HEK293 (cell line): ENCODE measurements at regions not wholly inside any gene's neighbourhood (a gene's known extent, or its start where the extent isn't known, plus 50 kb on each side); places are given as distances from the start of the nearest gene placed in this dataset.

Source experiments
- CTCF ChIA-PET: fragments of 350-600 bp; formaldehyde crosslinking; extraction: SDS; loops from one replicate; lab custom pipeline; 2021; ENCODE audit warnings: antibody characterized with exemption; lab: Yijun Ruan, JAX
- POLR2A ChIA-PET: fragments of 300-600 bp; formaldehyde crosslinking; extraction: SDS; loops from one replicate; lab custom pipeline; 2020; ENCODE audit warnings: antibody characterized with exemption, inconsistent platforms; lab: Yijun Ruan, JAX
- H3K27ac ChIP-seq: fragments of 200-500 bp; sonication (Bioruptor generic); 2 replicates; pipeline ENCODE4 v1.5.1; 2014; ENCODE audit warnings: low read depth, low read length, control low read depth, inconsistent platforms; ENCODE audit errors: extremely low read depth
- H3K36me3 ChIP-seq, 2 experiments: fragments of 200-500 bp in 1 of 2; sonication (Bioruptor generic) in 1 of 2; 1 replicate in 1 of 2; 2 replicates in 1 of 2; pipeline ENCODE4 v1.5.1; 2014 to 2017; ENCODE audit warnings: inconsistent platforms in 2 of 2, low read length in 2 of 2; ENCODE audit not compliant: control insufficient read depth in 2 of 2, insufficient read depth in 1 of 2
- H3K4me1 ChIP-seq: fragments of 200-500 bp; sonication (Bioruptor generic); 2 replicates; pipeline ENCODE4 v1.5.1; 2014; ENCODE audit warnings: mild to moderate bottlenecking, low read length, inconsistent platforms; ENCODE audit not compliant: control insufficient read depth, insufficient read depth
- H3K4me3 ChIP-seq: 2 replicates; pipeline ENCODE4 v1.5.1; 2011; ENCODE audit warnings: low read depth, mild to moderate bottlenecking, control low read depth, low read length, moderate library complexity
- H3K9me3 ChIP-seq: fragments of 200-500 bp; sonication (Bioruptor generic); 2 replicates; pipeline ENCODE4 v1.5.1; 2014; ENCODE audit warnings: low read depth, low read length, inconsistent platforms; ENCODE audit not compliant: control insufficient read depth, insufficient read depth
- EGR2 ChIP-seq: fragments of 450-650 bp; formaldehyde crosslinking; IDR thresholded peaks from 2 replicates; pipeline ENCODE4 v1.5.1; 2016; ENCODE audit warnings: low read depth, missing biosample characterization, missing genetic modification characterization
- OSR2 ChIP-seq: fragments of 450-650 bp; formaldehyde crosslinking; IDR thresholded peaks from 2 replicates; pipeline ENCODE4 v1.5.1; 2016; ENCODE audit warnings: missing biosample characterization, missing genetic modification characterization
- PATZ1 ChIP-seq: fragments of 450-650 bp; formaldehyde crosslinking; IDR thresholded peaks from 2 replicates; pipeline ENCODE4 v1.5.1; 2016; ENCODE audit warnings: missing biosample characterization, missing genetic modification characterization
- RBAK ChIP-seq: fragments of 450-650 bp; formaldehyde crosslinking; IDR thresholded peaks from 2 replicates; pipeline ENCODE4 v1.5.1; 2016; ENCODE audit warnings: missing biosample characterization, missing genetic modification characterization
- REST ChIP-seq: fragments of 450-650 bp; formaldehyde crosslinking; IDR thresholded peaks from 2 replicates; pipeline ENCODE4 v1.5.1; 2016; ENCODE audit warnings: missing biosample characterization, missing genetic modification characterization
- ZBTB1 ChIP-seq: fragments of 450-650 bp; formaldehyde crosslinking; IDR thresholded peaks from 2 replicates; pipeline ENCODE4 v1.5.1; 2016; ENCODE audit warnings: missing biosample characterization, missing genetic modification characterization
- ZNF133 ChIP-seq: fragments of 450-650 bp; formaldehyde crosslinking; IDR thresholded peaks from 2 replicates; pipeline ENCODE4 v1.5.1; 2016; ENCODE audit warnings: missing biosample characterization, missing genetic modification characterization
- ZNF140 ChIP-seq: fragments of 450-650 bp; formaldehyde crosslinking; IDR thresholded peaks from 2 replicates; pipeline ENCODE4 v1.5.1; 2016; ENCODE audit warnings: missing biosample characterization, missing genetic modification characterization
- ZNF18 ChIP-seq: fragments of 450-650 bp; formaldehyde crosslinking; IDR thresholded peaks from 2 replicates; pipeline ENCODE4 v1.5.1; 2016; ENCODE audit warnings: missing biosample characterization, missing genetic modification characterization
- ZNF23 ChIP-seq: fragments of 450-650 bp; formaldehyde crosslinking; IDR thresholded peaks from 2 replicates; pipeline ENCODE4 v1.5.1; 2016; ENCODE audit warnings: missing biosample characterization, missing genetic modification characterization, borderline replicate concordance
- ZNF398 ChIP-seq: fragments of 450-650 bp; formaldehyde crosslinking; IDR thresholded peaks from 2 replicates; pipeline ENCODE4 v1.5.1; 2017; ENCODE audit warnings: missing biosample characterization, missing genetic modification characterization
- ZNF433 ChIP-seq: fragments of 450-650 bp; formaldehyde crosslinking; IDR thresholded peaks from 2 replicates; pipeline ENCODE4 v1.5.1; 2016; ENCODE audit warnings: missing biosample characterization, missing genetic modification characterization, low read depth
- ZNF555 ChIP-seq: fragments of 450-650 bp; formaldehyde crosslinking; conservative IDR thresholded peaks from 2 replicates; pipeline ENCODE4 v1.5.1; 2017; ENCODE audit warnings: missing biosample characterization, mild to moderate bottlenecking, missing genetic modification characterization, inconsistent platforms
- ZNF558 ChIP-seq: fragments of 450-650 bp; formaldehyde crosslinking; IDR thresholded peaks from 2 replicates; pipeline ENCODE4 v1.5.1; 2016; ENCODE audit warnings: missing biosample characterization, missing genetic modification characterization
- ZNF645 ChIP-seq: fragments of 450-650 bp; formaldehyde crosslinking; IDR thresholded peaks from 2 replicates; pipeline ENCODE4; 2016; ENCODE audit warnings: missing biosample characterization, missing genetic modification characterization
- ZNF677 ChIP-seq: fragments of 450-650 bp; IDR thresholded peaks from 2 replicates; pipeline ENCODE4 v1.5.0; 2018; ENCODE audit warnings: missing biosample characterization, mild to moderate bottlenecking, missing genetic modification characterization, moderate library complexity
- ZNF704 ChIP-seq: fragments of 450-650 bp; formaldehyde crosslinking; IDR thresholded peaks from 2 replicates; pipeline ENCODE4 v1.5.1; 2016; ENCODE audit warnings: missing biosample characterization, missing genetic modification characterization

GRCh38 chr20:48393311-48393685 is 434.5 kb downstream of the PREX1 start:
- POLR2A ChIA-PET: no interaction called here
- H3K4me3 ChIP-seq: no peak overlapping the region
- CTCF ChIA-PET: no interaction called here
- H3K4me1 ChIP-seq: no peaks in the 10 kb centered on the region
- H3K36me3 ChIP-seq: no peaks in the 10 kb centered on the region
- H3K9me3 ChIP-seq: no peaks in the 10 kb centered on the region
- TF ChIP-seq ZNF645 (tag by site-specific recombination) (no peak), ZNF555 (no peak), ZNF398 (no peak), ZNF140 (tag by site-specific recombination) (no peak), OSR2 (tag by site-specific recombination) (no peak), ZNF18 (tag by site-specific recombination) (no peak), ZNF677 (no peak), ZNF558 (tag by site-specific recombination) (no peak), ZBTB1 (tag by site-specific recombination) (no peak), PATZ1 (no peak)
- no peak overlapping the region for H3K27ac ChIP-seq

- H3K36me3 ChIP-seq: no peaks in the 10 kb centered on the region
- ChIA-PET CTCF (no interaction called here), POLR2A (no interaction called here)
- no peaks in the 10 kb centered on the region for H3K4me1 ChIP-seq
- no peak overlapping the region for H3K27ac ChIP-seq
- no peak for TF ChIP-seq ZNF704 (tag by site-specific recombination)
- TF ChIP-seq ZNF23: no peak
- TF ChIP-seq RBAK (tag by site-specific recombination): no peak
- TF ChIP-seq ZBTB1 (tag by site-specific recombination): no peak
- no peak for TF ChIP-seq ZNF433 (tag by site-specific recombination)
- TF ChIP-seq EGR2 (tag by site-specific recombination): no peak
- no peak for TF ChIP-seq ZNF133 (tag by site-specific recombination)
- TF ChIP-seq REST (tag by site-specific recombination): no peak
- no peak overlapping the region for H3K4me3 ChIP-seq
- no peaks in the 10 kb centered on the region for H3K9me3 ChIP-seq
Observed at GRCh38 chr20:48392407-48393310, 435.1 kb downstream of the PREX1 start.
